Kidney (tissue), 13 donors: ENCODE measurements at regions not wholly inside any gene's neighbourhood (a gene's known extent, or its start where the extent isn't known, plus 50 kb on each side); places are given as distances from the start of the nearest gene placed in this dataset.

Source experiments
- DNase-seq, 5 donors: peaks; one replicate each; pipeline ENCODE4 v3.0.0-alpha.2; 2013 to 2020
- FAIRE-seq: peaks from 2 replicates; lab custom pipeline; 2012; peaks lifted over from hg19 to GRCh38; lab: Jason Lieb, UNC
- H3K27ac ChIP-seq, 2 donors: one replicate each; pipeline ENCODE4 v1.7.0; 2013; ENCODE audit warnings: low read depth in 2 of 2, low read length in 2 of 2, inconsistent platforms in 1 of 2
- H3K27me3 ChIP-seq: one replicate; pipeline ENCODE4 v1.7.1; 2013; ENCODE audit warnings: low read length, inconsistent platforms; ENCODE audit not compliant: control insufficient read depth, insufficient read depth
- H3K36me3 ChIP-seq, 3 donors: one replicate each; pipeline versions ENCODE4 v1.7.0 to v1.7.1; 2013; ENCODE audit warnings: low read length in 3 of 3, control low read depth in 1 of 3, inconsistent platforms in 1 of 3; ENCODE audit not compliant: insufficient read depth in 3 of 3, control insufficient read depth in 2 of 3
- H3K4me1 ChIP-seq, 3 donors: one replicate each; pipeline versions ENCODE4 v1.7.0 to v1.7.1; 2013; ENCODE audit warnings: low read length in 3 of 3, inconsistent platforms in 1 of 3, low read depth in 1 of 3; ENCODE audit not compliant: control insufficient read depth in 2 of 3, insufficient read depth in 2 of 3
- H3K4me3 ChIP-seq, 3 donors: one replicate each; pipeline versions ENCODE4 v1.7.0 to v1.8.1; 2013; ENCODE audit warnings: low read length in 3 of 3, control low read depth in 1 of 3, inconsistent platforms in 1 of 3
- H3K9ac ChIP-seq, 3 donors: one replicate each; pipeline versions ENCODE4 v1.7.0 to v1.7.1; 2013; ENCODE audit warnings: low read length in 3 of 3, control low read depth in 1 of 3, inconsistent platforms in 1 of 3
- H3K9me3 ChIP-seq, 3 donors: one replicate each; pipeline versions ENCODE4 v1.7.0 to v1.7.1; 2013; ENCODE audit warnings: low read length in 3 of 3, control low read depth in 1 of 3, inconsistent platforms in 1 of 3; ENCODE audit not compliant: control insufficient read depth in 2 of 3, insufficient read depth in 1 of 3
- CTCF ChIP-seq: IDR thresholded peaks from 3 replicates; pipeline ENCODE4 v1.5.1; 2012; ENCODE audit warnings: mild to moderate bottlenecking, moderate library complexity, borderline replicate concordance; ENCODE audit not compliant: insufficient read depth; ENCODE audit errors: extremely low read depth
- intact Hi-C: fragments of 100-400 bp; cut with DNase I; formaldehyde crosslinking; loops from one replicate; pipeline ENCODE4 v1.11.1; 2022
- donor health status: control.
- donor health status: control.
- donor health status: control.
- donor health status: control.
- donor health status: control.
- donor health status: DM: yes; HTN: yes; CAD: no.
- donor health status: Normal renal cell carcinoma (clear cell type).

DNA sequence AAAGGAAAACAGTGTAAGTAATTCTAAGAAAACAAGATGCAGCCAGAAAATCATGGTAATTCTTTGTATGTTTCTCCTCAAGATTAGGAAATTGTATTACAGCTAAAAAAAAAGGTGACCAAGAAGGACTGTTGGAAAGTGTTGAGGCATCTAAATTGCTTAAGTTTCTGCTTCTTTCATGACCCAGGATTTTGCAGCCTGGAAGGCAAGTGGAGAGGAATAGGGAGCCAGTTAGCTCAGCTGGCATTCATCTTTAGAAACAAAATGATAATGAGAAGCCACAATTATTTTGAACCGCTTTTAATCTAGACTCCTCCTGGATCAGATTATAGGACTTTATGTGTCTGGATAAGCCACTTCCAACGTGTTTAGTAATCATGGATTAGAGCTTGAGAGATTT lies 56.8 kb upstream of the TMEM229A start:
- H3K4me3 ChIP-seq = no peak overlapping the region
- H3K9ac ChIP-seq = no peak overlapping the region
- no peaks in the 10 kb centered on the region for H3K27me3 ChIP-seq
- no peak for TF ChIP-seq CTCF
- FAIRE-seq (no peak), DNase-seq (no peak)
- no peaks in the 10 kb centered on the region for H3K36me3 ChIP-seq
- H3K4me1 ChIP-seq = no peaks in the 10 kb centered on the region
- no peaks in the 10 kb centered on the region for H3K9me3 ChIP-seq
- H3K27ac ChIP-seq = no peak overlapping the region
- intact Hi-C loops = no loop called here

GRCh38 chr7:124088590-124088989 lies 55.7 kb upstream of the TMEM229A start:
- Histone ChIP-seq H3K27ac (no peak overlapping the region), H3K4me3 (no peak overlapping the region), H3K9me3 (no peaks in the 10 kb centered on the region), H3K36me3 (no peaks in the 10 kb centered on the region), H3K9ac (no peak overlapping the region), H3K27me3 (no peaks in the 10 kb centered on the region), H3K4me1 (no peaks in the 10 kb centered on the region)
- intact Hi-C loops = no loop called here
- no peak for FAIRE-seq
- no peak for TF ChIP-seq CTCF
- DNase-seq = no peak

GRCh38 chr7:124086843-124087242 lies 54.0 kb upstream of the TMEM229A start:
- Histone ChIP-seq H3K9me3 (no peaks in the 10 kb centered on the region), H3K4me3 (no peak overlapping the region), H3K27ac (no peak overlapping the region), H3K27me3 (no peaks in the 10 kb centered on the region), H3K4me1 (no peaks in the 10 kb centered on the region), H3K36me3 (no peaks in the 10 kb centered on the region), H3K9ac (no peak overlapping the region)
- no peak for DNase-seq
- intact Hi-C loops = no loop called here
- FAIRE-seq = no peak
- no peak for TF ChIP-seq CTCF

- FAIRE-seq (no peak), DNase-seq (peak in 4 of 5 donors; percentile 39 to 92 (median 58))
- Histone ChIP-seq H3K4me1 (no peaks in the 10 kb centered on the region), H3K4me3 (peak overlapping the region in 1 of 3 donors; percentile 37), H3K9ac (no peak overlapping the region), H3K9me3 (no peaks in the 10 kb centered on the region), H3K27me3 (no peaks in the 10 kb centered on the region), H3K36me3 (no peaks in the 10 kb centered on the region), H3K27ac (no peak overlapping the region)
- intact Hi-C loops = no loop called here
- no peak for TF ChIP-seq CTCF
Observed at GRCh38 chr7:124085179-124085578, 52.3 kb upstream of the TMEM229A start.
